HG02884 (cell line): ENCODE measurements at regions not wholly inside any gene's neighbourhood (a gene's known extent, or its start where the extent isn't known, plus 50 kb on each side); places are given as distances from the start of the nearest gene placed in this dataset.
"Not testable (repeated sequence)": the region's sequence is repeated elsewhere in the genome, so short reads cannot be mapped to it uniquely, and the experiment has no call there.

ENCODE experiments used
- ATAC-seq: cut with Tn5 transposase; IDR thresholded peaks from one replicate; pipeline ENCODE4 v1.9.1; 2021; ENCODE audit warnings: mild to moderate bottlenecking, moderate library complexity; ENCODE audit not compliant: unreplicated experiment

DNA sequence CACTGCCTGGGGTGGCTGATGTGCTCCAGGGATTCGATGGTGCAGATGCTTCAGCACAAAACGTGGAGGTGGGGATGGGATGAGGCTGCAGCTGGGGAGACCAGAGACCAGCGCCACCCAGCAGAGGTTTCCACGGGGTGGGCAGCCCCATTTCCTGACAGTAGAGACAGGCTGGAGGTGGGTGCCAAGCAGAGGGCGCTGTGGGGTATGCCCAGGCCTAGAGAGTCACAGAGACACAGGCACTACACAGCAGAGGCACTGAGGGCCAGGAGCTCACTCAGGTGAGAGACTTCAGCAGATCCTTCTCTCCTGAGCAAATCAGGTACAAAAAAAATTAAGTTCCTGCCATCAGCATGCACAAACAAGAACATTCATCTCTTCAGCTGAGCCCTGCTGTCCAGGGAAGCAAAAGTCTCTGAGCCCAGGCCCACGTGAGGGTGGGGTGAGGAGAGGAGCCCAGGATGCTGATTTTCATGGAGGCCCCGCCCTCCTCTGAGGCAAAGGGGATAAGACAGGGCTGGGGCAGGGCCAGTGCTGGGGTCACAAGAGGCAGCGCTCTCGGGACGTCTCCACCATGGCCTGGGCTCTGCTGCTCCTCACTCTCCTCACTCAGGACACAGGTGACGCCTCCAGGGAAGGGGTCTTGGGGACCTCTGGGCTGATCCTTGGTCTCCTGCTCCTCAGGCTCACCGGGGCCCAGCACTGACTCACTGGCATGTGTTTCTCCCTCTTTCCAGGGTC lies 53.1 kb downstream of the GGTLC2 start:
- ATAC-seq = no peak

DNA sequence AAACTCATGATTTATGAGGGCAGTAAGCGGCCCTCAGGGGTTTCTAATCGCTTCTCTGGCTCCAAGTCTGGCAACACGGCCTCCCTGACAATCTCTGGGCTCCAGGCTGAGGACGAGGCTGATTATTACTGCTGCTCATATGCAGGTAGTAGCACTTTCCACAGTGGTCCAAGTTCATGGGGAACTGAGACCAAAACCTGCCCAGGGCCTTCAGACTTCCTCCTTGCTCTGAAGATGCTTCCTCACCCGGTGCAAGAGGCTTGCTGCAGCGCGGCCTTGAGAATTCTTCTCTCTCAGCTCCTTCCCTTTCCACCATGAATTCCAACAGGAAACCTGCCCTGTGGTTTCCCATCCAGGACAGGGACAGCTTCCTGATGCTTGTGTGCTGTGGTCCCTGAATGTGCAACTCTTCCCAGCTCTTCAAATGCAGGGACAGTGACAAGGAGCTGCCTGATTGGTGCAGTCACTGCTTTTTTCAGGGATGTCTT lies 53.9 kb downstream of the GGTLC2 start:
- ATAC-seq = no peak

DNA sequence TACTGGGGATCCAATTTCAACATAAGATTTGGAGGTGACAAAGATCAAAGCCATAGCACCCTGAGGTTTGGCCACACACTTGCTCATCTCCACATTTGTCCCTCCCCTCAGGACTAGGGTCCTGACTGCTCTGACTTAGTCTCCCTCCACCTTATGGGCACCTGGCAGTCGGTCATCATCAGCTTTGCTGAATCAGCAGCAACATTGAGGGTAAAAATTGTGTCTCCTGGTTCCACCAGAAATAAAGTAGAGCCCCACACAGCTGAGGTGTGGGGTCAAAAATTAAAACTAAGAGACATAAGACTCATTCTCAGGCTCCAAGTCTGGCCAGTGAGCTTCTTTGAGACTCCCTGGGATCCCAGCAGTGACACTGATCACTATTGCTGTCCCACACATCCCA lies 56.2 kb downstream of the GGTLC2 start:
- no peak for ATAC-seq

DNA sequence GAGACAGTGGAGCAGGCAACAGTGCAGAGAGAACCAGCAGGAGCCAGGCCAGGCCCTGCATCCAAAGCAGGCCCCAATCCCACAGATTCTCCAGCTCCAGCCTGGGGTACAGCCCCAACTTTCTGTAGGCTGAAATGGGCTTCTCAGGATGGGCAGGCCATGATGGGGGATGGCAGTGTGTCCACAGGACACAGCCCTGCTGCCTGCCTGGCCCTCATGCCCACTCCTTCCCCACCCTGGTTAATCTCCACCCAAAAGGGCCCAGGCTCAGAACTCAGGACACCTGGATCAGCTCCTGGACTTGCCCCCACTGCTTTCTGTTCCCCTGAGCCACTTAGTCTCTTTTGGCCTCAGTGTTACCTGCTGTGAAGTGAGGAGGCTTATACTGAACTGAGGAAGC lies 57.1 kb downstream of the GGTLC2 start:
- ATAC-seq = not testable (repeated sequence)

DNA sequence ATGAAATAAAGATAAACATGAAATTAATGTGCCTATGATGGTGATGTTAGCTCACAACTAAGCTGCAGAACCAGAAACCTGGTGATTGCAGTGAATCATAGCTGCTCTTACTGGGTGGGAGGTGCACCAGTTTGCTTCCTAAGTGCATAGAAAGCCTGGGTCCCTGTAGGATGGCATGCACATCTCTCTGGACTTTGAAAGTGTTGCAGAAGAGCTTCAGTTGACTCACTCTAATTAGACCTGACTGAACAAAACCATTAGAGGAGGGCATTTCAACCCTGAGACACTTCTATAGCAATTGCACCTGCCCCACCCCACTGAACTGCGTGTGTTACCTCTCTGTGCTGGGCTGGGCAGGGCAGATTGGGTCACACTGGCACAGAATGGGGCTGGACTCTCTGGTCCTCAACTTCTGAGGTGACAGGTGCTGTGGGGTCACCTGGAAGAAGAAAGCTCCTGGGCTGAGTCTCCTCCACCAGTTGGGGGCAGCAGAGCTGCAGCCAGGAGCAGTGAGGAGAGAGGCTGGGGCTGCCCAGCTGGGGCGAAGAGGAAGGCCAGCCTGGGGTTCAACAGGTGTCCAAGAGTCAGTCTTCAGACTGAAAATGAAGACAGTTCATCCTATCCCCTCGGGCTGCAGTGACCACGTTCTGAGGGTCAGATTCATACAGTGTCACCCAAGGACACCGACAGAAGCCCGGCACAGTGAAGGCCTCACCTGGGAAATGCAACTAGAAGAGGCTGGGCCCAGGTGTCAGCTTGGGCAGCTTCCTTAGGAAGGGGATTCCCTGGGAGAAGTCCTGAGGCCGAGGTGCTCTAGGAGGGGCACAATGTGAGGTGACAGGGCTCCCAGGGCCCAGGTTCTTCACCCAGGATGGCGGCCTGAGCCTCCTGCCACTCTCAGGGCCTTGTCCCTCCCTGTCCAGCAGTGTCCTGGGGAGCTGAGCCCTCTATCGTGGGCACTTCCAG lies 58.1 kb downstream of the GGTLC2 start:
- no peak for ATAC-seq

DNA sequence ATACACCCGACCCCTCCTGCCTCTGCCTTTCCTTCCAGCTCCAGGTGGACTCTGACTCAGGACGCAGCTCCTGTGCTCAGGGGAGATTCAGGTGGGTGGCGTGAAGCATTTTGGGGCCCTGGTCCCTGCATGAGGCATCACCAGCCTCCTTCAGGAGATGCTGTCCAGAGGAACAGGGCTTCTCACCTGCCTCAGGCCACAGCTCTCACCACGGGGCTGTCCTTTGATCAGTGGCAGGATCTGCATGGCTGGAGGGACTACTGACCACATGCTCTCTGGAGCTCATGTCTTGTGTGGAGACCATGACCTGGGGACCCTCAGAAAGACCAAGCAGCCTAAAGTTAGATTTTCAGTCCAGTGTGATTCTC lies 58.8 kb downstream of the GGTLC2 start:
- no peak for ATAC-seq

DNA sequence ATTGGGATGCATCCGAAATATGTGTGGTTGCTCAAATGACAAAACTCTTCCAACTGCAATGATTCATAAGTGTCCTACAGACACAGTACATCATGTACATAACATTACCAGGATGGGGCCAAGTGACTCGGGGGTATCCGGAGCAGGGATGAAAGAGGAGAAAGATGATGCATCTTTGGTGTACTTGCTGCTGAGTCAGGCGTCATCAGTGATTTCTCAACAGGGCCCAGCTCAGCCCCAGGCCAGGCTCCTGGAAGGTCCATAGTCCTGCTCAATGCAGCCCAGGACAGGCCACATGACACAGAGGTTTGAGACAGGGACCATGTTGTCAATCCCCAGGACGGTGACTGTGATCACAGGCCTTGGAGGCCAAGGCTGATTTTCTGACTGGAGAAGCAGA lies 59.3 kb downstream of the GGTLC2 start:
- no peak for ATAC-seq

DNA sequence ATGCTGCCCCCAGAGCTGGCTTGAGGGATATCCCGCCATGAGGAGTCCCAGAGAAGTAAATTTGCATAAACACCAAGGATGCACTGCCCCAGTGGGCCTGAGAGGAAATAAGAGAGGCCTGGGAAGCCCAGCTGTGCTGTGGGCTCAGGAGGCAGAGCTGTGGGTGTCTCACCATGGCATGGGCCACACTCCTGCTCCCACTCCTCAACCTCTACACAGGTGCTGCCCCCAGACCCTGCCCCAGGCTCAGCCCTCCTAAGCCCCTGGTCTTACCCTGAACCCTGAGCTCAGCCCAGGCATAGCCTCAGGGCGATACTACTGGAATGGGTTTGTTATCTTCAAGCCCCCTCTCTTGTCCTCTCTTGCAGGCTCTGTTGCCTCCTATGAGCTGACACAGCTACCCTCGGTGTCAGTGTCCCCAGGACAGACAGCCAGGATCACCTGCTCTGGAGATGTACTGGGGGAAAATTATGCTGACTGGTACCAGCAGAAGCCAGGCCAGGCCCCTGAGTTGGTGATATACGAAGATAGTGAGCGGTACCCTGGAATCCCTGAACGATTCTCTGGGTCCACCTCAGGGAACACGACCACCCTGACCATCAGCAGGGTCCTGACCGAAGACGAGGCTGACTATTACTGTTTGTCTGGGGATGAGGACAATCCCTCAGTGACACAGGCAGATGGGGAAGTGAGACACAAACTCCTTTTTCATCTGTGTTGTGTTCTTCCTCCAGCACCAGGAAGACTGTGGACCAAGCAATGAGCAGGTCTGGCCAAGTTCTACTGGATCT lies 59.9 kb downstream of the GGTLC2 start:
- no peak for ATAC-seq

DNA sequence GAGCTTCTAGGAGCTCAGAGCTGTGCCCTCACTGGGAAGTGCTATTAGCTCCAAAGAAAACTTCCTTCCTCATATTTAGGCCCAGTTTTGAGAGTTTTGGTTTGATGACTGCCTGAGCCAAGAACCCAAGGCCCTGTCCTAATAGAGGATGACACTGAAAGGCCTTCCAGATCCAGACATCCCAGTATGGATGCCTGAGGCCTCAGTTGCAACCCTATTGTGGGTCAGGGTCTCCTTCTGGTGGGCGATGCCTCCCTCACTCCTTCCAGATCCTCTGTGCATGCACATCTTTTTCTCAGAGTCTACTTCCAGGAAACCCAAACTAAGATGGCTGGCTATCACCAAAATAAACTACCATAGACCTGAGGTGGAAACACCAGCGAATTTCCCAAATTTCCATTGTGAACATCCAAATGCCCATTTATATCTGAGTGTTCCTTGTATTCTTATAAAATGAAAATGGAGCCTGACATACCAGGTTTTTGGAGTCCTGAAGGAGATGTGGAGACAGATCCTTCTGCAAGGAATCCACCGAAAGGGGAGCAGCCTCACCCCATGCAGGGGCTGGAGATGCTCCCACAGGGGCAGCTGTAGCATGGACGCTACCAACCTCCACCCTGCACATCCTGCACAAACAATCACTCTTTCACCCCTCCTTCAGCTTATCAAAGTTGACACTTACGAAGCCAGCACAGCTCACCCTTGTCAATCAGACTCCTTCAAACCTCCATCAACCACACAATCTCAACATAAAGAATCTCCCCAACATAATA lies 61.1 kb downstream of the GGTLC2 start:
- ATAC-seq = no peak

DNA sequence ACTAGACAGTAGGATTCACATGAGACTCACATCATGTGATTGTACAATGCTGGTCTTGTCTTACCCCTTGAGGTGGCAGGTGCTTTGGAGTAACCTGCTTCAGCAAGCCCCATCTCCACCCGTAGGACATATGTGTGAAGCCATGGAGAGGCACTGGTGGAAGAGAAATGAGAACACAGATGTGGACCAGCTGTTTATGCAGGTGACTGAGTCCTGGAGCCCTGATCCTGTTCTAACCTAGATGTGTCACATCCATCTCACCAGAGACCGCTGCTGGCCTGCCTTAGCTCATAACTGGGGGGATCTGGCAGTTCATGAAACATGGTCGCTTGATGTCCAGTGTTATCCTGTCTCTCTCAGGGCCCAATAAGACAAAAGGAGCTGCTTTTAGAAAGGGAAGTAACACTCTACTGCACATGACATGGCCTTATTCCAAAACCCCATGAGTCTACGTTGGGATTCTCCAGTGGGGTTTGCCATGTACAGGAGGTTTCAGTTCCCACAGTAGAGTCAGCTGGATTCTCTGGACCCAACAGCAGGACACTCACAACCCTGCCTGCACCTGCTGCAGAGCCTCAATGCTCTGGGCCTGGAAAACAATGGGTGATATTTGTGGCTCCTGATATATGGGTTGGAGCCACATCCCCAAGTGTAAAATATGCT lies 62.0 kb downstream of the GGTLC2 start:
- ATAC-seq = no peak

DNA sequence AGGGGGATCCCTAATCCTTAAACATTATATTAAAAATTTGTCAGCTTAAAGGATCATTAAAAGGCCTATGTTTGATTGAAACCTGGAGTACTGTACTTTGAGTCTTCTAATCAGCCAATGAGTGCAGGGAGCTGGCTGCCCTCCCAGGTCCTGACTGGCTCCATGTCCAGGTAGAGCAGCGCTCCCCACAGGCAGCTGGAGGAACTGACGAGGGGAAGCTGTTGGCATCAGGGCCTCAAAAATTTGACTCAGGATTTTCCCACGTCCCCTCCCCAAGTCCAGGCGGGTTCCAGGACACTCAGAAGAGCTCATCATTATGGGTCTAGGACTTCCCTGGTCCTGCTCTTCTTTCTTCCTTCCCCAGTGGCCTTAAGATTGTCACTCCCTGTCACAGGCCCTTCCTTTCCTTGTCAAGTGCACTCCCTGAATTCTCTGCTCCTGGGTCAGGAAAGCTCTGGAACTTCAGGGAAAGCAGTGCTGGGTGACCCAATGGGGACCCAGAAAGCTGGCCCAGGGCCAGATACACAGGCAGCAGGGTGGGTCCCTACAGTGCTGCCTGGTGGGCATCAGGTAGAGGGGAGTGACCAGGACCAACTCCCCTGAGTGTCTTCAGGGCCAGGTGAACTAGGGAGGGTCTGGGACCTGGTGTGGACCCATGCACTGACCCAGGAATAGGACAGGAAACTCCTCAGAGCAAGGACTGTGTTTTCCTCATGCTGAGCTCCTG lies 65.5 kb downstream of the GGTLC2 start:
- ATAC-seq = no peak

DNA sequence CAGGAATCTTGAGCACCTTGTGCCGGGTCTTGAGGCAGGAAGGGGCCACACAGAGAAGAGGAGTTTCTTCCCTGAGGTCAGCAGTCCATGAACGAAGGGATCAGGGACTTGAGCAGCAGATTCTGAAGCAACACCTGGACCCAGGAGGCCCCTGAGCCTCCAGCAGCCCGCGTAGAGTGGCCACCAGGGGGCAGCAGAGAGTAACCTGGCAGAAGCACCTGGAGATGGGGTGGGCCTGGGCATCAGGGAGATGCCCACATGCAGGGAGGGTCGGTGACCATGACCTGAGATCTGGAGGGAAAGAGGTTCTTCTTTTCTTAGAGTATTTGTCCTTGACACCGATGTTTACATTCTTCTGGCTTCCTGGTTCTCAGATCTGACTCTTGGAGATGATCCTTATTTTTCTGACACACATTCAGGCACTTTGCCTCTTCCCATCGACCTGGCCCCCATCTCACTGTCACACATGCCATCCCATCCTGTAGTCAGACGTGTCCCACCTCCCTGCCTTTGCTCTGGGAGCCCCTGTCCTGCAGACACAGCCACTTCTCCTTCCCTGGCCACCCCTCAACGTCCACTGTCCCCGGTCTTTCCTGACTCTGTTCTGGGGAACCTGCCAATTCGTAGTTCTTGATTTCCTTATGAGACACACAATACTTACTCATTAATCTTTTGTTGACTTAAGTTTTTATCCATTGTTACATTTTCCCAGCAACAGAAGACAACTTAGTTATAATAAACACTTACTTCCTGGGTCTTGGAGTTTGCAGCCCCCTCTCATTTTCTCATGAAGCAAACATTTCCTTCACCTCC lies 66.5 kb downstream of the GGTLC2 start:
- no peak for ATAC-seq

DNA sequence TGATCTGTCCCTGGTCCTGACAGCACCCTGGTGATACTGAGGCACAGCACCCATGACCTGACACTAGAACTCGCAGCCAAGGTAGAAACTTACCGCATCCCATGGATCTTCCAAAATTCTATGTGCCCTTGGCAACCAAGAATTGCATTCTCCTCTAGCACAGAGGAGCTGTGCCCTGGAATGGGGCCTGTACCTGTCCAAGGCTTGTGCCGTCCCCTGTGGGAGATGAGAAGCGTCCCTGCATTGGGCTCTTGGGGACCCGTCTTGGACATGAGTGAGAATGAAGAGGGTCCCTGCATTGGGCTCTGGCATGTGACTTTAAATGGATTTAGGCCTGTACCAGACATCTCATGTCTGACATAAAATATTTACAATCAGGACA lies 67.1 kb downstream of the GGTLC2 start:
- no peak for ATAC-seq

DNA sequence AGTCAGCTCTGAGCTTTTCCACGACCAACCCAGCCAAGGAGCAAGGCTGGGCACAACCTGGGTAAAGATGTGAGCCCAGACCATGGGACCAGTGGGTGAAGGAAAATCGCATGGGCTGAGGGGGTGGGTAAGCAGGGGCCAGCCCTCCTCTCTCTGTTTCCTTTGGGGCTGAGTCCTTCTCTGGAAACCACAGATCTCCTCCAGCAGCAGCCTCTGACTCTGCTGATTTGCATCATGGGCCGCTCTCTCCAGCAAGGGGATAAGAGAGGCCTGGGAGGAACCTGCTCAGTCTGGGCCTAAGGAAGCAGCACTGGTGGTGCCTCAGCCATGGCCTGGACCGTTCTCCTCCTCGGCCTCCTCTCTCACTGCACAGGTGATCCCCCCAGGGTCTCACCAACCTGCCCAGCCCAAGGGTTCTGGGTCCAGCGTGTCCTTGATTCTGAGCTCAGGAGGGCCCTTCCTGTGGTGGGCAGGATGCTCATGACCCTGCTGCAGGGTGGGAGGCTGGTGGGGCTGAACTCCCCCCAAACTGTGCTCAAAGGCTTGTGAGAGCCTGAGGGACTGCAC lies 67.8 kb downstream of the GGTLC2 start:
- ATAC-seq = no peak

DNA sequence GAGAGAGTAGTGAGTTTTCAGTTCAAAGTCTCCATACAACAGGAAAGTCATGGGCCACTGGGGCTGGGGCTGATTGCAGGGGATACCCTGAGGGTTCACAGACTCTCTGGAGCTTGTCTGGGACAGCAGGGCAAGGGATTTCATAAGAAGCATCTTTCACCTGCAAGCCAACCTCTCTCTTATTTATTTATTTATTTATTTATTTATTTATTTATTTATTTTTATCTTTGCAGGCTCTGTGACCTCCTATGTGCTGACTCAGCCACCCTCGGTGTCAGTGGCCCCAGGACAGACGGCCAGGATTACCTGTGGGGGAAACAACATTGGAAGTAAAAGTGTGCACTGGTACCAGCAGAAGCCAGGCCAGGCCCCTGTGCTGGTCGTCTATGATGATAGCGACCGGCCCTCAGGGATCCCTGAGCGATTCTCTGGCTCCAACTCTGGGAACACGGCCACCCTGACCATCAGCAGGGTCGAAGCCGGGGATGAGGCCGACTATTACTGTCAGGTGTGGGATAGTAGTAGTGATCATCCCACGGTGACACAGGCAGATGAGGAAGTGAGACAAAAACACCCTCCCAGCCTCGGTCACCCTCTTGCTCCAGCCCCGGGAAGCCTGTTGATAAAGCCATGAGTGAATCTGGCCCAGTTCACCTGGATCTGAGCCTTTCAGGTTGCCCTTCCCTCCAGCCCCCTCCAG lies 68.4 kb downstream of the GGTLC2 start:
- ATAC-seq = no peak

DNA sequence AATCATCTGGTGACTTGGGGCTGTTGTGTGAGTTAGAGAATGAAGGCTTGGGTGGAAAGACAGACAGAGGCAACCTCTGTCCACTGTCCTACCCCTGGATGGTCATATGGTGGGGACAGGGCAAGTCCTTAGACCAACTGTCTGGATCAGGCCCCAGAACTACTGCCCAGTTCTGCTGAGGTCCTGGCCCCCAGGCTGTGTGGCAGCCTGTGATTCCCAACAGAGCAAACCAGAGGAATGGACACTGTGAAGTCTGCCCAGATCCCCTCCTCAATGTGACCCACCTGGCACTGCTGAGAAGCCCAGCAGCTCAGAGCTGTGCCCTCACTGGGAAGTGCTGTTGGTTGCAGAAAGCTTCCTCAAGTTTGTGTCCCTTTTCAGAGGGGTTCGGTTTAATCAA lies 69.0 kb downstream of the GGTLC2 start:
- ATAC-seq = no peak

DNA sequence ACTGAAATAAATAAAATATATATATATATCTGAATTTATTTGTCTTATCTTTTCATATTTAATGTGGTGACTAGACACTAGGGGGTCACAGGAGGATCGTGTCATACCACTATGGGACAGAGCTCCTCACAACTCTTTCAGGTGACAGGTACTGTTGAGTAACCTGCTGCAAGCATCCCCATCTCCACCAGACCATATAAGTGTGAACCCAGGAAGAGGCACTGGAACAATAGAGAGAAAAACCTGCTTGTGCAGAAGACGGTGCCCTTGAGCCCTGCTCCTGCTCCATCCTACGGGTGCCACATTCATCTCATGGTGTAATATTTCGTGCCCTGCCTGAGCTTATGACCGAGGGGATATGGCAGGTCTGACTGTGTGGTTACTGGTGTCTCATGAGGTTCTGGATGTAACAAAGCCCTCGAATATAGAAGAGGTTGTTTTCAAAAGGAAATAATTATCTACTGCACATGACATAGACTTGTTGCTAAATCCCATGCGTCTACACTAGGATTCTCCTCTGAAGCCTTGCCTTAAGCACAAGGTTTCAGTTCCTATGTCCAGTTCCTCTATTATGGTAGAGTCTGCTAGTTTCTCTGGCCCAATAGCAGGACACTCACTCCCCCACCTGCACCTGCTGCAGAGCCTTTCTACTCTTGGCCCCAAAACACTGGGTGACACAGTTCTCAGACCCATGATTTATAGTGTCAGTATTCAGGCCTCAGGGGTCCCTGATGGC lies 70.4 kb downstream of the GGTLC2 start:
- ATAC-seq = no peak
